GM12878 (cell line): ENCODE measurements at regions not wholly inside any gene's neighbourhood (a gene's known extent, or its start where the extent isn't known, plus 50 kb on each side); places are given as distances from the start of the nearest gene placed in this dataset.

Experiments used
- ATAC-seq: fragments of 200-7000 bp; cut with Tn5 transposase; 3 replicates; pipeline ENCODE4 v1.9.1; 2020; ENCODE audit warnings: mild to moderate bottlenecking, moderate library complexity
- BruUV-seq: library from RNA; stranded (reverse); fragments of 400-500 nt; replicated peaks from 2 replicates; lab custom pipeline; 2021; lab: Mats Ljungman, UMichigan
- CTCF ChIA-PET: fragments of 300-600 bp; sonication (Branson Sonifier 250); formaldehyde crosslinking; extraction: SDS; loops from one replicate; lab custom pipeline; 2021; ENCODE audit warnings: inconsistent platforms; lab: Yijun Ruan, JAX
- POLR2A ChIA-PET: fragments of 350-600 bp; formaldehyde crosslinking; extraction: SDS; loops from one replicate; lab custom pipeline; 2021; ENCODE audit warnings: inconsistent platforms; lab: Charles Lee
- RAD21 ChIA-PET: fragments of 300-600 bp; sonication (Branson Sonifier 250); formaldehyde crosslinking; loops from one replicate; lab custom pipeline; 2023; ENCODE audit warnings: antibody characterized with exemption; ENCODE audit not compliant: unreplicated experiment; lab: Charles Lee
- SMC1A ChIA-PET: fragments of 300-600 bp; sonication (Branson Sonifier 250); formaldehyde crosslinking; loops from one replicate; lab custom pipeline; 2023; ENCODE audit not compliant: unreplicated experiment, uncharacterized antibody; lab: Charles Lee
- DNase-seq: peaks from one replicate; pipeline ENCODE4 v3.0.0-alpha.2; 2011; ENCODE audit warnings: low read depth, low spot score
- FAIRE-seq: peaks from 3 replicates; lab custom pipeline; 2011; peaks lifted over from hg19 to GRCh38; lab: Jason Lieb, UNC
- H2AFZ ChIP-seq: 2 replicates; pipeline ENCODE4 v1.6.0; 2011; ENCODE audit warnings: low read depth, low read length, control low read depth; ENCODE audit not compliant: control insufficient read depth
- H3K27ac ChIP-seq: 2 replicates; pipeline ENCODE4 v1.5.1; 2011; ENCODE audit warnings: control low read depth; ENCODE audit not compliant: control insufficient read depth, insufficient read depth
- H3K27me3 ChIP-seq, 2 experiments: replicated peaks in 1 of 2; 2 replicates each; pipeline versions ENCODE4 v1.6.0 to v1.6.1; 2011; ENCODE audit warnings: low read length in 1 of 2; ENCODE audit not compliant: control insufficient read depth in 2 of 2, insufficient read depth in 2 of 2
- H3K36me3 ChIP-seq, 2 experiments: 2 replicates each; pipeline ENCODE4 v1.5.1; 2011; ENCODE audit warnings: low read length in 1 of 2; ENCODE audit not compliant: control insufficient read depth in 2 of 2, insufficient read depth in 2 of 2
- H3K4me1 ChIP-seq: 2 replicates; pipeline ENCODE4 v1.6.1; 2011; ENCODE audit warnings: mild to moderate bottlenecking, low read length, moderate library complexity, mixed read lengths; ENCODE audit not compliant: control insufficient read depth, insufficient read depth
- H3K4me2 ChIP-seq: 2 replicates; pipeline ENCODE4 v1.6.0; 2011; ENCODE audit warnings: control low read depth; ENCODE audit not compliant: control insufficient read depth, insufficient read depth
- H3K4me3 ChIP-seq: fragments of 200-600 bp; sonication (generic); 2 replicates; pipeline ENCODE4 v1.5.1; 2016
- H3K79me2 ChIP-seq: 2 replicates; pipeline ENCODE4 v1.6.0; 2011; ENCODE audit warnings: low read length; ENCODE audit not compliant: control insufficient read depth, insufficient read depth
- H3K9ac ChIP-seq: 2 replicates; pipeline ENCODE4 v1.8.0; 2011; ENCODE audit warnings: low read length, control low read depth, mixed read lengths; ENCODE audit not compliant: control insufficient read depth, insufficient read depth
- H3K9me3 ChIP-seq: replicated peaks from 3 replicates; pipeline ENCODE4 v1.5.1; 2011; ENCODE audit warnings: mild to moderate bottlenecking, low read length; ENCODE audit not compliant: control insufficient read depth, insufficient read depth
- H4K20me1 ChIP-seq: 2 replicates; pipeline ENCODE4 v1.6.0; 2011; ENCODE audit not compliant: control insufficient read depth, insufficient read depth
- CEBPZ ChIP-seq: fragments of 150-350 bp; IDR thresholded peaks from 2 replicates; pipeline ENCODE4 v1.6.1; 2016; ENCODE audit warnings: low read depth, low read length
- CHD1 ChIP-seq: IDR thresholded peaks from 2 replicates; pipeline ENCODE4 v1.6.1; 2012; ENCODE audit warnings: low read depth, low read length, improper control_type of control experiment
- DPF2 ChIP-seq: fragments of 450-650 bp; IDR thresholded peaks from 2 replicates; pipeline ENCODE4 v1.6.1; 2017; ENCODE audit warnings: mild to moderate bottlenecking
- GATAD2B ChIP-seq: fragments of 450-650 bp; conservative IDR thresholded peaks from 2 replicates; pipeline ENCODE4 v1.6.1; 2017; ENCODE audit warnings: low read depth, mild to moderate bottlenecking, moderate library complexity
- HDAC2 ChIP-seq: fragments of 200-600 bp; sonication (generic); IDR thresholded peaks from 2 replicates; pipeline ENCODE4 v1.6.1; 2017
- MLLT1 ChIP-seq: fragments of 450-650 bp; IDR thresholded peaks from 2 replicates; pipeline ENCODE4 v1.6.1; 2016; ENCODE audit warnings: mild to moderate bottlenecking
- NKRF ChIP-seq: fragments of 450-650 bp; conservative IDR thresholded peaks from 2 replicates; pipeline ENCODE4 v1.6.1; 2017; ENCODE audit warnings: mild to moderate bottlenecking, moderate library complexity
- RUNX3 ChIP-seq: IDR thresholded peaks from 2 replicates; pipeline ENCODE4 v1.6.1; 2012; ENCODE audit warnings: low read length, inconsistent platforms
- SIN3A ChIP-seq: IDR thresholded peaks from 2 replicates; pipeline ENCODE4 v1.6.1; 2012; ENCODE audit warnings: low read depth, low read length, improper control_type of control experiment
- YBX1 ChIP-seq: fragments of 450-650 bp; IDR thresholded peaks from 2 replicates; pipeline ENCODE4 v1.6.1; 2016; ENCODE audit warnings: antibody characterized with exemption
- ZNF207 ChIP-seq: fragments of 450-650 bp; IDR thresholded peaks from 2 replicates; pipeline ENCODE4 v1.6.1; 2014; ENCODE audit warnings: antibody characterized with exemption, mild to moderate bottlenecking, borderline replicate concordance
- ZNF217 ChIP-seq: fragments of 450-650 bp; IDR thresholded peaks from 2 replicates; pipeline ENCODE4 v1.6.1; 2017; ENCODE audit warnings: antibody characterized with exemption, mild to moderate bottlenecking
- ZNF274 ChIP-seq: IDR thresholded peaks from one replicate; pipeline ENCODE4 v1.8.0; 2011; ENCODE audit not compliant: insufficient read length, insufficient read depth
- ZSCAN29 ChIP-seq: fragments of 450-650 bp; IDR thresholded peaks from 2 replicates; pipeline ENCODE4 v1.6.1; 2017; ENCODE audit warnings: mild to moderate bottlenecking, moderate library complexity
- WGBS: methylation state at CpG from one replicate; pipeline ENCODE4 v1.1.6; 2016; ENCODE audit warnings: low lambda C conversion rate; ENCODE audit not compliant: insufficient replicate concordance, insufficient coverage; ENCODE audit errors: missing lambda C conversion rate; 5-methylcytosine and 5-hydroxymethylcytosine counted together
- in situ Hi-C: fragments of 300-500 bp; cut with MboI; formaldehyde crosslinking; loops from 9 replicates; pipeline ENCODE4 v1.14.3; 2018; ENCODE audit warnings: mixed read lengths
- intact Hi-C: fragments of 100-400 bp; cut with micrococcal nuclease; formaldehyde crosslinking; loops from one replicate; pipeline ENCODE4 v1.14.2; 2022; ENCODE audit not compliant: unreplicated experiment

- no peak for TF ChIP-seq CEBPZ
- TF ChIP-seq YBX1, result no peak
- peak; percentile 33; the same call in 1 of the 2 replicates for TF ChIP-seq RUNX3
- TF ChIP-seq DPF2, result no peak
- no peak for TF ChIP-seq GATAD2B
- TF ChIP-seq, all 136 proteins: peak for 1
- DNase-seq (no peak), FAIRE-seq (no peak), ATAC-seq (no peak)
- Histone ChIP-seq H3K36me3 (no peaks in the 10 kb centered on the region), H3K4me1 (no peaks in the 10 kb centered on the region), H3K9ac (no peak overlapping the region), H3K27ac (no peak overlapping the region), H2AFZ (no peak overlapping the region), H3K4me2 (no peak overlapping the region), H4K20me1 (no peaks in the 10 kb centered on the region), H3K9me3 (no peaks in the 10 kb centered on the region; the same call in 2 of the 3 replicates), H3K79me2 (no peaks in the 10 kb centered on the region), H3K27me3 (no peaks in the 10 kb centered on the region), H3K4me3 (no peak overlapping the region)
- ChIA-PET POLR2A (no interaction called here), SMC1A (no interaction called here), CTCF (no interaction called here), RAD21 (no interaction called here)
- intact Hi-C loops (no loop called here), in situ Hi-C loops (no loop called here)
- no TSS peak for BruUV-seq
- WGBS, result 6% methylated on average over 5 of the region's 5 CpGs
Measured at GRCh38 chr22:34429314-34429713, 509.0 kb upstream of the LARGE1 start.

- Histone ChIP-seq H3K4me2 (no peak overlapping the region), H3K27ac (no peak overlapping the region), H3K9ac (no peak overlapping the region), H3K79me2 (no peaks in the 10 kb centered on the region), H3K9me3 (no peaks in the 10 kb centered on the region; the same call in 2 of the 3 replicates), H3K27me3 (no peaks in the 10 kb centered on the region), H3K4me1 (no peaks in the 10 kb centered on the region), H2AFZ (no peak overlapping the region), H4K20me1 (no peaks in the 10 kb centered on the region), H3K36me3 (no peaks in the 10 kb centered on the region), H3K4me3 (no peak overlapping the region)
- in situ Hi-C loops, result no loop called here
- CTCF ChIA-PET, result no interaction called here
- ATAC-seq (no peak), DNase-seq (no peak), FAIRE-seq (no peak)
- SMC1A ChIA-PET, result no interaction called here
- 5% methylated on average over 2 of the region's 2 CpGs for WGBS
- POLR2A ChIA-PET, result no interaction called here
- RAD21 ChIA-PET, result no interaction called here
- BruUV-seq, result no TSS peak
- intact Hi-C loops, result no loop called here
- TF ChIP-seq ZNF274 (no peak), ZNF217 (no peak), HDAC2 (no peak), CHD1 (no peak), SIN3A (no peak), MLLT1 (no peak), ZSCAN29 (no peak), NKRF (no peak), ZNF207 (no peak)
Measured at GRCh38 chr22:34430386-34430785, 510.1 kb upstream of the LARGE1 start.
